SK-N-MC (cell line): ENCODE measurements at regions not wholly inside any gene's neighbourhood (a gene's known extent, or its start where the extent isn't known, plus 50 kb on each side); places are given as distances from the start of the nearest gene placed in this dataset.

Experiments used
- EZH2 ChIP-seq: fragments of 200-600 bp; sonication (generic); IDR thresholded peaks from one replicate; pipeline ENCODE4 v1.6.1; 2017; ENCODE audit warnings: antibody characterized with exemption
- POLR2AphosphoS5 ChIP-seq: IDR thresholded peaks from 2 replicates; pipeline ENCODE4 v1.6.1; 2012; ENCODE audit warnings: mild to moderate bottlenecking, low read depth, low read length, borderline replicate concordance

DNA sequence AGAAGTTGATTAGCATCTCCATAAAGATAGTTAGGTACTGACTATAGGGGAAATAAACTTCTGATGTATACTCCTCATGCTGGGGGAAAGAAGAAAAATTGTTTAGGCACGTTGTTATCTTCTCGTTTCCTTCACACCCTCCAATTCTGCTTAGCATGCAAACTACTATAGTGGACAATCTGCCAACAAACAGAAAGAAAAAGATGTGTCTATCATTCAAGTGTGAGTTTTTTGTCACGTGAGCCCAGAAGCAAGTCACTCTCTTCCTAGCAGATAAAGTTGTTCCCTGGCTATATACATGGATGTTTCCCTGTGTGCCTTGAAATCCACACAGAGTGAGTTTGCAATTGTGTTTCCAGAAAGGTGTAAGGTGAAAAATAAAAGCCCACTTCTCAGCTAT is 318.4 kb downstream of the CWC27 start:
- TF ChIP-seq POLR2AphosphoS5 (no peak), EZH2 (no peak)
